Bronchial epithelial cell (primary cell): ENCODE measurements at regions not wholly inside any gene's neighbourhood (a gene's known extent, or its start where the extent isn't known, plus 50 kb on each side); places are given as distances from the start of the nearest gene placed in this dataset.
A peak's percentile ranks its signal among the peaks of the same experiment; 100 is the strongest.

Experiments
- DNase-seq: peaks from one replicate; pipeline ENCODE4 v3.0.0-alpha.2; 2010; ENCODE audit warnings: low read depth
- FAIRE-seq: peaks from 2 replicates; lab custom pipeline; 2011; peaks lifted over from hg19 to GRCh38; lab: Jason Lieb, UNC
- H3K27me3 ChIP-seq: 2 replicates; pipeline ENCODE4 v1.5.1; 2011; ENCODE audit warnings: low read length; ENCODE audit not compliant: control insufficient read depth, insufficient read depth
- H3K36me3 ChIP-seq: 2 replicates; pipeline ENCODE4 v1.5.1; 2011; ENCODE audit warnings: low read length; ENCODE audit not compliant: control insufficient read depth, insufficient read depth
- H3K4me3 ChIP-seq: 2 replicates; pipeline ENCODE4 v1.5.1; 2011; ENCODE audit warnings: mild to moderate bottlenecking, low read depth, low read length, control low read depth
- CTCF ChIP-seq: IDR thresholded peaks from 2 replicates; pipeline ENCODE4 v1.5.1; 2011; ENCODE audit warnings: mild to moderate bottlenecking, moderate library complexity, low read length, control low read depth, inconsistent platforms; ENCODE audit not compliant: insufficient read depth, severe bottlenecking

- no peak for TF ChIP-seq CTCF
- H3K4me3 ChIP-seq: no peak overlapping the region
- H3K27me3 ChIP-seq: no peaks in the 10 kb centered on the region
- FAIRE-seq (no peak), DNase-seq (no peak)
- H3K36me3 ChIP-seq: peaks cover 14% of the 10 kb centered on the region
Observed at GRCh38 chr9:728535-728934, 113.0 kb upstream of the DMRT1 start.

GRCh38 chr9:731474-731873 is 110.0 kb upstream of the DMRT1 start:
- no peak overlapping the region for H3K4me3 ChIP-seq
- no peak for DNase-seq
- FAIRE-seq: no peak
- no peaks in the 10 kb centered on the region for H3K27me3 ChIP-seq
- TF ChIP-seq CTCF: no peak
- H3K36me3 ChIP-seq: peaks cover 17% of the 10 kb centered on the region

- no peak for FAIRE-seq
- H3K36me3 ChIP-seq: peaks cover 11% of the 10 kb centered on the region
Observed at GRCh38 chr9:734831-735511, 106.5 kb upstream of the DMRT1 start.

GRCh38 chr9:737400-738120 is 103.9 kb upstream of the DMRT1 start:
- Histone ChIP-seq H3K36me3 (peaks cover 21% of the 10 kb centered on the region), H3K4me3 (no peak overlapping the region), H3K27me3 (no peaks in the 10 kb centered on the region)
- FAIRE-seq (no peak), DNase-seq (no peak)
- no peak for TF ChIP-seq CTCF

More at GRCh38 chr9:734831-735511, 106.5 kb upstream of the DMRT1 start:
- TF ChIP-seq CTCF: no peak
- H3K27me3 ChIP-seq: no peaks in the 10 kb centered on the region
- no peak for DNase-seq
- H3K4me3 ChIP-seq: no peak overlapping the region

- no peaks in the 10 kb centered on the region for H3K27me3 ChIP-seq
- FAIRE-seq (peak; percentile 88), DNase-seq (peak; percentile 97)
- H3K4me3 ChIP-seq: no peak overlapping the region
- peaks cover 21% of the 10 kb centered on the region for H3K36me3 ChIP-seq
- no peak for TF ChIP-seq CTCF
Observed at GRCh38 chr9:738209-738915, 103.1 kb upstream of the DMRT1 start.
